ENCODE measurements at regions not wholly inside any gene's neighbourhood (a gene's known extent, or its start where the extent isn't known, plus 50 kb on each side); places are given as distances from the start of the nearest gene placed in this dataset.

DNA sequence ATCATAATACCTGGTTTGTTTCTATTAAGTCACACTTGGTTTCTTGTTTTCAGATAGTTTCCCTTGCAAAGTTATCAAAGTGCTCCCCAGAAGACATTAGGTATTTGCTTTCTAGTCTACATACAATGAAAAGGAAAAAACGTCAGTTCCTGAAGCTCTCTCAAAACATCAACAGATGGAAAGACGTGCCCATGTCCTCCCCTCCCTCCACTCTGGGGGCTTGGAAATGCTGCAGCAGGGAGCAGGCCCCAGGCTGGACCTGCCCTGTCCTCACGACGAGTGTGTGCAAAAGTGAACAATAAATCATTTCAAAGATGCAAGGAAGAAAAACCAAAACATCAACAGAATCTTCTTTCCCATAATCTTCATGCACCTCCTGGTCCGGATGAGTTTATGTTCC, 118.5 kb downstream of the USP22 start:
- no peak for TF ChIP-seq CTCF (conservative IDR thresholded peaks at IDR 0.05)
- no peak for TF ChIP-seq ZFX (IDR thresholded peaks at IDR 0.05)
